Activated naive CD8-positive, alpha-beta T cell treated with anti-CD3 and anti-CD28 coated beads, Interleukin-2, amount 10 ng/mL, durations not matched to agents 7 days and 5 days (primary cell): ENCODE measurements at regions not wholly inside any gene's neighbourhood (a gene's known extent, or its start where the extent isn't known, plus 50 kb on each side); places are given as distances from the start of the nearest gene placed in this dataset.

Experiments
- ATAC-seq: fragments of 150-1000 bp; cut with Tn5 transposase; one replicate; pipeline ENCODE4 v1.10.0; 2021; ENCODE audit warnings: low read depth, moderate library complexity
- POLR2A ChIA-PET: fragments of 350-600 bp; sonication (Branson Sonifier 250); formaldehyde crosslinking; loops from one replicate; lab custom pipeline; 2021; ENCODE audit warnings: antibody characterized with exemption; lab: Charles Lee
- DNase-seq: peaks from one replicate; pipeline ENCODE4 v3.0.0; 2021
- H3K27ac Mint-ChIP-seq: one replicate; pipeline ENCODE4 v1.8.0; 2022; ENCODE audit warnings: mild to moderate bottlenecking, mixed read lengths
- H3K27me3 Mint-ChIP-seq: one replicate; pipeline ENCODE4 v1.8.0; 2022; ENCODE audit warnings: mild to moderate bottlenecking, moderate library complexity, mixed read lengths
- H3K36me3 Mint-ChIP-seq: one replicate; pipeline ENCODE4 v1.8.0; 2021; ENCODE audit warnings: mild to moderate bottlenecking, mixed read lengths
- H3K4me1 Mint-ChIP-seq: one replicate; pipeline ENCODE4 v1.8.0; 2021; ENCODE audit warnings: mixed read lengths
- H3K4me3 Mint-ChIP-seq: one replicate; pipeline ENCODE4 v1.8.0; 2022; ENCODE audit warnings: mild to moderate bottlenecking, moderate library complexity, mixed read lengths
- H3K9me3 Mint-ChIP-seq: one replicate; pipeline ENCODE4 v1.8.0; 2021; ENCODE audit warnings: mixed read lengths

- no peak for ATAC-seq
- H3K4me1 Mint-ChIP-seq: peaks cover under 1% of the 10 kb centered on the region
- H3K4me3 Mint-ChIP-seq: no peak overlapping the region
- H3K27me3 Mint-ChIP-seq: peaks cover 23% of the 10 kb centered on the region
- DNase-seq: no peak
- POLR2A ChIA-PET: no interaction called here
- H3K36me3 Mint-ChIP-seq: no peaks in the 10 kb centered on the region
- no peaks in the 10 kb centered on the region for H3K9me3 Mint-ChIP-seq
- H3K27ac Mint-ChIP-seq: no peak overlapping the region
Measured at GRCh38 chr1:47577303-47578025, 139.6 kb downstream of the FOXD2 start.

- H3K36me3 Mint-ChIP-seq: no peaks in the 10 kb centered on the region
- POLR2A ChIA-PET: no interaction called here
- no peak overlapping the region for H3K4me3 Mint-ChIP-seq
- ATAC-seq: no peak
- peaks cover 7% of the 10 kb centered on the region for H3K4me1 Mint-ChIP-seq
- DNase-seq: no peak
- H3K27me3 Mint-ChIP-seq: peaks cover 25% of the 10 kb centered on the region
- H3K27ac Mint-ChIP-seq: no peak overlapping the region
- H3K9me3 Mint-ChIP-seq: no peaks in the 10 kb centered on the region
Measured at GRCh38 chr1:47578026-47578720, 140.3 kb downstream of the FOXD2 start.

DNA sequence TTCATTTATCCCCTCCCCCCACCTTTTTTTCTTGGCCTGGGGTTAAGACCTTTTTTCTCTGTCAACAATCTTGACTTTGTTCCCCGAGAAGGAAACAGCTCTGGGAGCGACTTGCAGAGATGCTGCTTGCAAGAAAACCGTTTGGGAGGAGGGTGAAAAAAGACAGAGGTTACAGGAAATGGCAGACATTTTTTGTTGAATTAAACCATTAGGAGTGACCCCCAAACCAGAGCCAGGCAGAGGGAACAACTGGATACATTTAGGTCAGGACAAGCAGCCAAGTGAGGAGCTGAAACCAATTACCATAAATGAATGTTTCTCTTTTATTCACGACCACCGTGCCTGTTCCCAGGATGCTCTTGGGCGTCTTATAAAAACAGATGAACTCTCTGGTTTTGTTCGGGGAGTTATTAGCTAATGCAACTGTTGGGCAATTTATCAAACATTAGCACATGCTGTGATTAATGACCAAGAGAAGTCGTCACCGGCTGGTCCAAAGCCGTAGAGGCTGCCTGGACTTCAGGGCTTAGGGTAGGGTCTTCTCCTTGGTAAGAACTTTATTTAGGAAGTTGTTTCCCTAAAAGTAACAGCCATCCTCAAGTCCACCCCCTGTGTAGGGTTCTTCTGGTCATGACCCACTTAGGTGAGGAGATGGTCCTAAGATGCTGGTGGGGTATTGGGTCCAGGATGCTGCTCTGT, 141.0 kb downstream of the FOXD2 start:
- H3K27me3 Mint-ChIP-seq: peaks cover 27% of the 10 kb centered on the region
- no peak overlapping the region for H3K4me3 Mint-ChIP-seq
- no peaks in the 10 kb centered on the region for H3K9me3 Mint-ChIP-seq
- H3K4me1 Mint-ChIP-seq: peaks cover 13% of the 10 kb centered on the region
- POLR2A ChIA-PET: no interaction called here
- H3K36me3 Mint-ChIP-seq: no peaks in the 10 kb centered on the region
- no peak overlapping the region for H3K27ac Mint-ChIP-seq
- DNase-seq (no peak), ATAC-seq (no peak)

- no peak for DNase-seq
- Mint-ChIP-seq H3K36me3 (no peaks in the 10 kb centered on the region), H3K9me3 (no peaks in the 10 kb centered on the region), H3K4me1 (peaks cover 14% of the 10 kb centered on the region), H3K27ac (no peak overlapping the region), H3K4me3 (no peak overlapping the region), H3K27me3 (peaks cover 27% of the 10 kb centered on the region)
- POLR2A ChIA-PET: no interaction called here
- no peak for ATAC-seq
Measured at GRCh38 chr1:47579809-47580208, 142.0 kb downstream of the FOXD2 start.

DNA sequence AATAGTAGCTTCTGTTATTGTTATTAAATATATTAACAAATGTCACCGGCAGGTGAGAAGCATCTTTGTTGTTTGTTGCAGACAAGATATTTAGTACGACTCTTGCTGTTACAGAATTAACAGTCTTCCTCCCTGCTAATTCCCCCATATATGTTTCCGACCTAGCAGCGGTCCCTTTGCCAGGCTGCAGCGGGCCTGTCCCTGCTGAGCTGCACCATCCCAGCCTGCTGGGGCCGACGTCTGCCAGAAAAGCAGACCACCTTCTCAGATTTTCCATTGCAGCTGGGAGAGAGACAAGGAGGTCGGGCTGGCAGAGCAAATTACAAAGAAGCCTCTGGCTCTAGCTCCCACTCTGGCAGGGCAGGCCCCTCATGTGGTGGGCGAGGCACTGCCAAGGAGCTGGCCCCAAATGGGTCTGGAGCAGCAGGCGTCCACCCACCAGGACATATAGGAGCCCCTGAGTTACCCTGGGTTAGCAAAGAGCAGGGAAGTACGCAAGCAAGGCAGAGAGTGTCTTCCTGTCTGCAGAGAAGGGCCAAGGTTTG, 142.7 kb downstream of the FOXD2 start:
- peaks cover 31% of the 10 kb centered on the region for H3K27me3 Mint-ChIP-seq
- H3K9me3 Mint-ChIP-seq: no peaks in the 10 kb centered on the region
- H3K4me1 Mint-ChIP-seq: peaks cover 16% of the 10 kb centered on the region
- H3K36me3 Mint-ChIP-seq: no peaks in the 10 kb centered on the region
- H3K27ac Mint-ChIP-seq: no peak overlapping the region
- POLR2A ChIA-PET: interaction anchor here (0.9 kb wide), 1 partner anchor 143 kb away, joined by 4 read pairs; the partner anchor contains the start of gene FOXD2
- ATAC-seq: no peak
- no peak overlapping the region for H3K4me3 Mint-ChIP-seq
- DNase-seq: no peak

GRCh38 chr1:47582891-47583608, 145.2 kb downstream of the FOXD2 start:
- peak; percentile 40 for DNase-seq
- peak; percentile 86 for ATAC-seq

GRCh38 chr1:47584249-47584648, 146.4 kb downstream of the FOXD2 start:
- Mint-ChIP-seq H3K4me1 (peaks cover 16% of the 10 kb centered on the region), H3K27me3 (peaks cover 26% of the 10 kb centered on the region), H3K4me3 (no peak overlapping the region), H3K27ac (no peak overlapping the region), H3K36me3 (no peaks in the 10 kb centered on the region), H3K9me3 (no peaks in the 10 kb centered on the region)
- ATAC-seq (no peak), DNase-seq (no peak)
- POLR2A ChIA-PET: no interaction called here

More at GRCh38 chr1:47582891-47583608, 145.2 kb downstream of the FOXD2 start:
- Mint-ChIP-seq H3K4me1 (peaks cover 16% of the 10 kb centered on the region), H3K27me3 (peaks cover 28% of the 10 kb centered on the region), H3K27ac (peak overlapping the region; percentile 75), H3K4me3 (peak overlapping the region; percentile 67), H3K9me3 (no peaks in the 10 kb centered on the region), H3K36me3 (no peaks in the 10 kb centered on the region)
- POLR2A ChIA-PET: interaction anchor here (0.7 kb wide), 1 partner anchor 9 kb away, joined by 3 read pairs; no protein-coding TSS in a partner anchor

- H3K27ac Mint-ChIP-seq: no peak overlapping the region
- H3K4me3 Mint-ChIP-seq: no peak overlapping the region
- ATAC-seq: no peak
- H3K4me1 Mint-ChIP-seq: peaks cover 16% of the 10 kb centered on the region
- no peaks in the 10 kb centered on the region for H3K9me3 Mint-ChIP-seq
- H3K27me3 Mint-ChIP-seq: peaks cover 22% of the 10 kb centered on the region
- no peaks in the 10 kb centered on the region for H3K36me3 Mint-ChIP-seq
- DNase-seq: no peak
- POLR2A ChIA-PET: no interaction called here
Measured at GRCh38 chr1:47585141-47585902, 147.5 kb downstream of the FOXD2 start.

GRCh38 chr1:47587891-47588582, 150.2 kb downstream of the FOXD2 start:
- no peak for DNase-seq
- POLR2A ChIA-PET: no interaction called here

GRCh38 chr1:47590523-47591225, 152.8 kb downstream of the FOXD2 start:
- Mint-ChIP-seq H3K9me3 (no peaks in the 10 kb centered on the region), H3K27ac (no peak overlapping the region), H3K4me3 (no peak overlapping the region), H3K27me3 (peaks cover 28% of the 10 kb centered on the region), H3K36me3 (no peaks in the 10 kb centered on the region), H3K4me1 (peaks cover 2% of the 10 kb centered on the region)
- DNase-seq (no peak), ATAC-seq (no peak)
- POLR2A ChIA-PET: no interaction called here

More at GRCh38 chr1:47587891-47588582, 150.2 kb downstream of the FOXD2 start:
- ATAC-seq: no peak
- Mint-ChIP-seq H3K4me1 (peaks cover 12% of the 10 kb centered on the region), H3K36me3 (no peaks in the 10 kb centered on the region), H3K9me3 (no peaks in the 10 kb centered on the region), H3K27ac (no peak overlapping the region), H3K4me3 (no peak overlapping the region), H3K27me3 (peaks cover 16% of the 10 kb centered on the region)

DNA sequence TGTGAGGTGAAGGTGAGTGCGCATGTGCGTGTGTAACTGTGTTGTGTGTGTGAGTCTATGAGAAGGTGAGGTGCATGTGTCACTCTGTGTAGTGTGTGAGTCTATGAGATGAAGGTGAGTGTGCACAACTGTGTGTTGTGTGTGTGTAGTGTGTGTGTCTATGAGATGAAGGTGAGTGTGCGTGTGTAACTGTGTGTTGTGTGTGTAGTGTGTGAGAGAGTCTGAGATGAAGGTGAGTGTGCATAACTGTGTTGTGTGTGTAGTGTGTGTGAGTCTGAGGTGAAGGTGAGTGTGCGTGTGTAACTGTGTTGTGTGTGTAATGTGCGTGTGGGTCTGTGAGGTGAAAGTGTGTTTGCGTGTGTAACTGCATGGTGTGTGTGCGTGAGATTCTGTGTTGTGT, 154.0 kb downstream of the FOXD2 start:
- Mint-ChIP-seq H3K4me3 (no peak overlapping the region), H3K9me3 (no peaks in the 10 kb centered on the region), H3K4me1 (peaks cover 2% of the 10 kb centered on the region), H3K27me3 (peaks cover 28% of the 10 kb centered on the region), H3K36me3 (no peaks in the 10 kb centered on the region), H3K27ac (no peak overlapping the region)
- DNase-seq: no peak
- ATAC-seq: no peak
- POLR2A ChIA-PET: interaction anchor here (0.9 kb wide), 1 partner anchor 8 kb away, joined by 3 read pairs; no protein-coding TSS in a partner anchor
